ENCODE measurements at regions not wholly inside any gene's neighbourhood (a gene's known extent, or its start where the extent isn't known, plus 50 kb on each side); places are given as distances from the start of the nearest gene placed in this dataset.

DNA sequence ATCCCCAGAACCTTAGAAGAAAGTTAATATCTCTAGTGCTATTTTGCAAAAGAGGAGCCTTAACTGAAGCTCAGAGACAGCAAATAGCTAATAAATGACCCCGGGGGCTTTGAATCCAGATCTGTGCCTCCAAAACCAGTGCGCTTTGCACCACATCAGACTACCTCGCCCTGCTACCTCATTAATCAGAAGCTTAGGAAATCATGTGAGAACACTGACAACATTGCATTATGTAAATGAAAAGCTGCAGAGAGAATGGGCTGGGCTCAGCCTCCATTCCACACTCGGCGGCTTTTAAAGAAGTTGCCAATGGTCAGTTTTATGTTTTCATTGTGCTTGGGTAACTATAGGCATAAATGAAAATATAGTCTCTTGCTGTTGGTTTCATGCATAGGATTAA is 54.0 kb upstream of the STMND1 start:
- DNase-seq (ENCODE audit: low spot score) = no peak

- peak; percentile 10 for DNase-seq (ENCODE audit: low spot score)
These were observed 56.1 kb upstream of the STMND1 start for GRCh38 chr6:17045581-17046322.

GRCh38 chr6:17043148-17043522 is 58.7 kb upstream of the STMND1 start:
- DNase-seq (ENCODE audit: low spot score) = peak; percentile 2

- DNase-seq (ENCODE audit: low spot score) = peak; percentile 88
These were observed 59.3 kb upstream of the STMND1 start for GRCh38 chr6:17042422-17043147.

GRCh38 chr6:17039266-17039665 is 62.6 kb upstream of the STMND1 start:
- DNase-seq (ENCODE audit: low spot score) = no peak

- DNase-seq (ENCODE audit: low spot score) = no peak
These were observed 63.5 kb upstream of the STMND1 start for GRCh38 chr6:17038316-17038715.

DNA sequence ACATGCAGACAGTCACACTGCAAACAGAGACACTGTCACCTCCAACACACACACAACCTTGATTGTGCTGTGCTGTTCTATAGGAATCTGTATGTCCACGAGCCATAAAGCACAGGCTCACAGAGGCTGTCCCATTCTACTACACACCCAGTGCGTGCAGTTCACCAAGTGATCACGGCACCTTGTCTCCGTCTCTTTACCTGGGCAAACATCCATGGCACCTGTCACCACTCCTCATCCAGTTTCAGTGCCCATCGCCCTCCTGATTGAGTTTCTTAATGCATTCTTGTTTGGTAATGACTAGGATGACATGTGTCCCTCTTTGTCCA is 65.8 kb upstream of the STMND1 start:
- DNase-seq (ENCODE audit: low spot score) = no peak

- no peak for DNase-seq (ENCODE audit: low spot score)
These were observed 66.4 kb upstream of the STMND1 start for GRCh38 chr6:17035257-17036064.

- DNase-seq (ENCODE audit: low spot score) = no peak
These were observed 68.1 kb upstream of the STMND1 start for GRCh38 chr6:17033746-17034145.

GRCh38 chr6:17032988-17033634 is 68.7 kb upstream of the STMND1 start:
- DNase-seq (ENCODE audit: low spot score) = peak; percentile 92

DNA sequence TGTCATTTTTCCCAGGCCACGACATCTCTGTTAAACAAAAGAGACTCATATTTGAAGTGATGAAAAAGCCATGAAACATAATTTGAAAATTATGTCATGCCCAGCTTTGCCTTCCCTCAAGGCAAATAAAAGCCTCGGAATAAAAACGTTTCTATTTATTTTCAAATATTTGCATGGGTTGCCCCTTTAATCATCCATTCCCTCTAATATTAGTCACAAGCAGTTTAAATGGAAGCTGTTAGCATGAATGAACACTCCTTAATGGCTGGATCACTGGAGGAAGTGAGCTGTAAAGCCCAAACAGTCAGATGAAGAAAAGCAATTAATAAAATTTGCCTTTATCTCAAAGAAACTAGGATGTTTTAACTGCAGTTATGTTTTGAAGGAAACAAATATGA is 69.3 kb upstream of the STMND1 start:
- no peak for DNase-seq (ENCODE audit: low spot score)

DNA sequence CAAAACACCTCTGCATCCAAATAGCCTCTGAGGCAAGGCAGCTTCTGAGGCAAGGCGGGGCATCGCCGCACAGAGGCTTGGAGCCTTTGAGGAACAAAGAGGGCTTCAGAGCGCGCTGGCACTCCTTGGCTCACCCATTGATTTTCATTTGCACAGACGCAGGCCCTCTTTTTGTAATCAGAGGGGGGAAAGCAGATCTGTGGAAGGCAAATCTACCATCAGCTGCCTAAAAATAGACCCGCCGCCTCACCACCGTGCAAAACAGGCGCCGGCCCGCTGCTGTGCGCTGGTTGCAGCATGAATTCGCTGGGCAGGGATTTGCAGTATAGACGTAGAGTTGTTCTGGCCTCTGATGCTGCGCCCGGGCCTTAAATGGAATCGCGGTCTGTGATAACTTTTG is 69.9 kb upstream of the STMND1 start:
- no peak for DNase-seq (ENCODE audit: low spot score)

GRCh38 chr6:17027441-17027840 is 74.4 kb upstream of the STMND1 start:
- no peak for DNase-seq (ENCODE audit: low spot score)

DNA sequence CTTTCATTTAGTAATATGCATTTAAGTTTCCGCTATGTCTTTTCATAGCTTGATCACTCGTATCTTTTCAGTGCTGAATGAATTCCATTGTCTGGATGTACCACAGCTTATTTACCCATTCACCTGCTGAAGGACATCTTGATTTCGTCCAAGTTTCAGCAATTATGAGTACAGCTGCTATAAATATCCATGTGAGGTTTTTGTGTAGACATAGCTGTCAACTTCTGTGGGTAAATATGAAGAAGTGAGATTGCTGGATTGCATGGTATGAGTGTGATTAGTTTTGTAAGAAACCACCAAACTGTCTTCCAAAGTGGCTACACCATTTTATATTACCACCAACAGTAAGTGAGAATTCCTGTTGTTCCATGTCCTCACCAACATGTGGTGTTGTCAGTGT is 79.2 kb upstream of the STMND1 start:
- no peak for DNase-seq (ENCODE audit: low spot score)

GRCh38 chr6:17021539-17021889 is 80.3 kb upstream of the STMND1 start:
- DNase-seq (ENCODE audit: low spot score) = no peak

- DNase-seq (ENCODE audit: low spot score) = no peak
These were observed 80.8 kb upstream of the STMND1 start for GRCh38 chr6:17020889-17021538.

DNA sequence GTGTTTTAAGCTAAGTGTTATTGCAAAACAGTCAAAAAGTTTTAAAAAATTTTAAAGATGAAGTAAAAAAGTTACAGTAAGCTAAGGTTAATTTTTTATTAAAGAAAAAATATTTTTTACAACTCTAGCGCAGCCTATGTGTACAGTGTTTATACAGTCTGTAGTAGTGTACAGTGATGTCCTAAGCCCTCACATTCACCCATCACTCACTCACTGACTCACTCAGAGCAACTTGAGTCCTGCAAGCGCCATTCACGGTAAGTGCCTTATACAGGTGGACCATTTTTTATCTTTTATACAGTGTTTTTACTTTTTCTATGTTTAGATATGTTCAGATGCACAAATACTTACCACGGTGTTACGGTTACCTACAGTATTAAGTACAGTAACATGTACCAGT is 83.4 kb upstream of the STMND1 start:
- DNase-seq (ENCODE audit: low spot score) = no peak

DNA sequence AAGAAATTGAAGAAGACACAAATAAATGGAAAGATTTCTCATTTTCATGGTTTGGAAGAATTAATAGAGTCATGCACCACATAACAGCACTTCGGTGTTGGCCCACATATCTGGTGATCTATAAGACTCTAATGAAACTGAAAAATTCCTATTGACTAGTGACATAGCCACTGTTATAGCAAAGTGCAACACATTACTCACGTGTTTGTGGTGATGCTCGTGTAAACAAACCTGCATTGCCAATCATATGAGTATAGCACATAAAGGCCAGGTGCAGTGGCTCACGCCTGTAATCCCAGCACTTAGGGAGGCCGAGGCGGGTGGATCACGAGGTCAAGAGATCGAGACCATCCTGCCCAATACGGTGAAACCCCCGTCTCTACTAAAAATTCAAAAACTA is 84.4 kb upstream of the STMND1 start:
- DNase-seq (ENCODE audit: low spot score) = no peak

GRCh38 chr6:17015551-17016381 is 86.1 kb upstream of the STMND1 start:
- no peak for DNase-seq (ENCODE audit: low spot score)

DNA sequence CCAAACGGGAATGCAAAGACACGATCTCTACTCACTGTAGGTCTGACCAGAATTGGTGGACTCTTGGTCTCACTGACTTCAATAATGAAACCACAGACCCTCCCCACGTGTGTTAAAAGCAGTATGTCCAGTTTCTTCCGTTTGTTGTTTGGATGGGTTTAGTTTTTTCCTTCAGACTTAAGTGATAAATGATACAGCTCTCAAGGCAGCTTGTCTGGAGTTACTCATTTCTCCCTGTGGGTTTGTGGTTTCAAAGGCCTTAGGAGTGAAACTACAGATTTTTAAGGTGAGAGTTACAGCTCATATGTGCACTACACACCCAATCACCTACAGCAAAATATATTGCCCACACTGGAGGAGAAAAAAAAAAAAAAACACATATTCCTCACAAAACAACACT is 86.7 kb upstream of the STMND1 start:
- peak; percentile 77 for DNase-seq (ENCODE audit: low spot score)

DNA sequence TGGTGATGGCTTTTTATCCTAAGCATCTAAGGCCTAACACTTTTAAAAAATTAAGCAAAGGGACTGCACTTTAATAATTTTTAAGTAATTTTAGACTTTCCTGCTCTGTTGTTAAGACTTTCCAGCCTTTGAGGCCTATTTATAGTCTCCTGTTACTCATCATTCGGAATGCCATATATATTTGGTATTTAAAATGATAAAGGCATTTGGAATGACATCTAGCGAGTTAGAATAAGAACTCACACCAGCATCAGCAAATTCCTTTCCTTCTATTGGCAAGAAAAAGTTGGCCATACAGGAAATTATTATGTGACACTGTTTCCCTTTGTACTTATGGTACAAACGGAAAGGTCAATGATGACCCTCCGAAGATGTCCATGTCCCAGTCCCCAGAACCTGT is 88.1 kb upstream of the STMND1 start:
- DNase-seq (ENCODE audit: low spot score) = peak; percentile 78
